AML-193 (cell line): ENCODE measurements at regions not wholly inside any gene's neighbourhood (a gene's known extent, or its start where the extent isn't known, plus 50 kb on each side); places are given as distances from the start of the nearest gene placed in this dataset.

Source experiments
- DNase-seq, 2 experiments: peaks; one replicate each; lab custom pipeline; 2025; lab: John Stamatoyannopoulos, UW

DNA sequence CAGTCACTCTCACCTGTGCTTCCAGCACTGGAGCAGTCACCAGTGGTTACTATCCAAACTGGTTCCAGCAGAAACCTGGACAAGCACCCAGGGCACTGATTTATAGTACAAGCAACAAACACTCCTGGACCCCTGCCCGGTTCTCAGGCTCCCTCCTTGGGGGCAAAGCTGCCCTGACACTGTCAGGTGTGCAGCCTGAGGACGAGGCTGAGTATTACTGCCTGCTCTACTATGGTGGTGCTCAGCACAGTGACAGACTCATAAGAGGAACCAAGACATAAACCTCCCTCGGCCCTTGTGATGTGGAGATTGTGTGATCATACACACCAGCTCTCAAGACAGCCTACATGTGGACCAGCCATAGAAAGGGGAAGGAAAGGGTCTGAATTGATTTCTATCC is 113.3 kb downstream of the ZNF280B start:
- no peak for DNase-seq

DNA sequence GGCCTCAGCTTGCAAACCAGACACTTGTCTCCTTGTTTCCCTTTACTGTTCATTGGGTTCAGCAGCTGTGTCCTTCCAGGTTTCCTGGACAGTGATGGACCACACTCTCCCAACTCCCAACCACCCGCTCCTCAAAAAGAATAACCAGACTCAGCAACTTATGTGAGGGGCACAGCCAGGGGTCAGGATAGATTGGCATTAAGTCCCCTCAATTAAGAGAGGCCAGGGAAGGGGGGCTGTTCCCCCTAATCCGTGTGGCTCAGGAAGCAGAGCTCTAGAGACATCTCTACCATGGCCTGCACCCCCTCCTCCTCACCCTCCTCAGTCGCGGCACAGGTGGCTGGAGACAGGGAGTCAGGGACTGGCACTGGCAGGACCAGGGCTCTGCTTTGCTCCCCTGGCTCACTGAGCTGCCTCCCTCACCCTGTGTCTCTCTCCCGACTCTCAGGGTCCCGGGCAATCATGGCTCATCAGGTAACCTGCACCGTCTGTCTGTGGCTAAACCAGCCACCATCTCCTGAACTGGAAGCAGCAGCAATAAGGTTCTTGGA is 111.7 kb downstream of the ZNF280B start:
- DNase-seq, result no peak

DNA sequence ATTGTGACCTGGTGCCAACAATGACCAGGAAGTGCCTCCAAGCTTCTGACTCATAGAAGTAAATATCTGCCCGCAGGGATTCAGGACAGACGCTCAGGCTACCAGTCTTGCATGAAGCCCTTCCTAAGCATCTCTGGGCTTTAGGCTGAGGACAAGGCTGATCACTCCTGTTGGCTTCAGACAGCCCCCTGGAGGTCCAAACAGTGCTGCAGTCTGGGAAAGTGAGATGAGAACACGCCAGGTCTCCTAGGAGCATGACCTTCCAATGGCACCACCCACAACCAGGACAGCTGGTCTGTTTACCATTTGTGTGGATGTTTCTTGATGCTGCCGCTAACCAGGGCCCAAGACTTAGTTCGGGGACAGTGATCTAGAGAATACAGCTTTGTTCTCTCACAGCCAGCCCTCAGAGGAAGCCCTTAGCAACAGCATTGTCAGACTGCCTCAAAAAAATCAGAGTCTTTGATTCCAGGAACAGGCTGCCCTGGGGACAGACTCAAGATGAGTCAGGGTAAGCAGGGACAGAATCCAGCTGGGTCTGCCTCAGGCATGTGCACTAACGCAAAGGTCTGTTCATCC is 111.2 kb downstream of the ZNF280B start:
- DNase-seq, result no peak

DNA sequence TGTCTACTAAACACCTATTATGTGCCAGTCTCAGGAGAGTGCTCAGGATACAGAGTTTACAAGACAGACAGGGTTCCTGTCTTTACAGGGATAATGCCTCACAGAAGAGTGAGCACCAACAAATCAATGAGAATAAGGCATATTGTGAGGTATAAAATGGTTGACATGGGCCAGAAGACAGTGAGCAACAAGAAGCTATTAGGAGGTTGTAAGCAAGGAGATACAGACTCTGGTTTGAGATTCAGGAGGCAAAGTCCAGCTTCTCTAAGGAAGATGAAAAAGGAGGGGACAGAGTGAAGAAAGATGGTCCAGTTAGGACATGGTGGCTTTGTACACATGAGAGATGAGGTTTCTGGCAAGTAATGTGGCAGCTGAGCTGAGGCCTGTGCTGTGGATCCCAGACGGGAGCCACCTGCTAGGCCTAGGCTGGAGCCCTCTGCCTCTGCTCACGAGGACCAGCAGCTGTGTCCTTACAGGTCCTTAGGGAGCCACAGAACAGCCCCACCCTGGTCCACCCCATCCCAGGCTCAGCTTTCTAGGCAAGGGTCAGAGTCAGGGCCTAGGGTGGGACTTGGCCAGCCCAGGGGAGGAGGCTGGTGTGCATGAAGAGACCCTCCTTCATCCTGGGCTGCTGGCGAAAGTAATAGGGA is 110.5 kb downstream of the ZNF280B start:
- DNase-seq, result no peak

DNA sequence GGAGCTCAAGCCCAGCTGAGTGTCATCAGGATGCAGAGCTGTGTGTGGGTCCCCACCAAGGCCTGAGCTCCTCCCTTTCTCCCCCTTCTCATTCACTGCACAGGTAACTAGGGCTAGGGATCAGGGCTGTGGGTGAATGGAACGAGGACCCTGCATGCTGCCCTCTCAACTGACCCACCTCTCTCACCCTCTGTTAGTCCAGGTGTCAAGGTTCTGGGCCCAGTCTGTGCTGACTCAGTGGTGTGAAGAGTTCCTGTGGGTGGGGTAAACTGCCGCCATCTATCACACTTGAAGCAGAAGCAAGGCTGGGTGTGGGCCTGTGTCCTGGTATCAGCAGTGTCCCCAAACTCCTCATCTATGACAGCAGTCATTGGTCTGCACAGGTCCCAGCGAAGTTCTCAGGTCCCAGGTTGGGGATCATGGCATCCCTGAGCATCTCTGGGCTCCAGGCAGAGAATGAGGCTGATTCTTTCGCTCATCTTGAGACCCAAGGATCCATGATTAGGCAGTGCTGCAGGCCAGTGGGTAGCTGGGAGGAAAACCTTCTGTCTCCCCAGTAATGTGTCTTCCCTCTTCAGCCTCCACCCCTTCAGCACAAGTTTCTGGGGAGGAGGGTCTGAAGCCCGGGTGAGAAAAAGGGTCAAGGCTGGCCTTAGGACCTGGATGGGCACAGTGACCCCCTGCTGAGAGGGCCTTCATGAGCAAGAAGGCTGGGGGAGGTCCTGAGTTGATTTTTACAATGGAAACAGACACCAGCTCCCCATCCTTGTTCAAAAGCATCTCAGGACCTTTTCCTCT is 109.8 kb downstream of the ZNF280B start:
- no peak for DNase-seq

DNA sequence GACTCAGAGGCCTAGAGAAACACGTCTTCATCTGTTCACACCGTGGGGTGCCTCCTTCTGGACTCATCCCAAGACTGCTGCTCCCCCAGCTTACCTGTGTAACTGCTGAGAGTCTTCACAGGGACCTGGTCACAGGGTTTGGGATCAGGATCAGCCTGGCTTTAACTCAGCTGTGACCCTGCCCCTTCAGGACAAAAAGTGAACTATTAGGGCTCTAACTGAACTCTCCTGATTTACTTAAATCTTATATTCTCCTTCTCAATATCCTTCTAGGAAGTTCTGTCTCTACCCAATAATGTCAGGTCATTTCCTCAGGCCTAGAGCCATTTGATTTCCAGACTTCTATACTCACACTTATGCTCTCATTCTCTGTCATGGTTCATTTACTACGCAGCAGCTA is 108.4 kb downstream of the ZNF280B start:
- DNase-seq, result no peak

DNA sequence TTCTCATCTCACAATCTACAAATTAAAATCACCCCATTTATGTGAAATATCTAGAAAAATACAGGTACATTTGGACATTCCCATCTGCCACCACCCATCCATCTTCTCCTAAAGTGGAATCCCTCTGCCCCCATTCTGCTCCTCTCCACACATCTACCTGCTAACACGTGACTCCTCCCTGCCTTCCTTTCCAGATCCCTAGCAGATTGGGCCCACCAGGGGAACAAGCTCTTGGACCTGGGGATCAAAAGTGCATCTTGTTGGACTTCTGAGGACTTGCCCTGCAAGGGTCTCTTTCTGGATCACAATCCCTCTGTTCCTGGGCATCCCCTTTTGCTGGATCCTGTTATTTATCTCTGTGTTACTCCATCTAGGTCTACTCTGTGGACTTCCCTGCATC is 107.6 kb downstream of the ZNF280B start:
- DNase-seq, result no peak

DNA sequence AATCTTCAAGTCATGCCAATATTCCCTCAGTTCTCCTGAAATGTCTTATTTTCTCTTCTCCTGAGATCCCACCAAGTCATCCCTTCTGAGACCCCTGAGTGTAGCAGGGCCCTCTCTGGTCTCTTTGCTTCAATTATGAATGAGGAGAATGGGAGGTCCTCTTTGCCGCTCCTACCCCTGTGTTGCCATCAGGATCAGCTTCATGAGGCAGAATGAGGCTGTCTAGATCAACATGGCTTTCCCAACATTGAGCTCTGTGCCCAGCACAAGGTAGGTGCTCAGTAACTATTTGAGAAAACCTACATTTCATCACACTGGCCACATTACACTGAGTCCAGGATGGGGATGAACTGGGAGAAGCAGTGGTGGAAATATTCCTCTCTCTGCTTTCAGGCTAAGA is 107.2 kb downstream of the ZNF280B start:
- DNase-seq, result no peak

DNA sequence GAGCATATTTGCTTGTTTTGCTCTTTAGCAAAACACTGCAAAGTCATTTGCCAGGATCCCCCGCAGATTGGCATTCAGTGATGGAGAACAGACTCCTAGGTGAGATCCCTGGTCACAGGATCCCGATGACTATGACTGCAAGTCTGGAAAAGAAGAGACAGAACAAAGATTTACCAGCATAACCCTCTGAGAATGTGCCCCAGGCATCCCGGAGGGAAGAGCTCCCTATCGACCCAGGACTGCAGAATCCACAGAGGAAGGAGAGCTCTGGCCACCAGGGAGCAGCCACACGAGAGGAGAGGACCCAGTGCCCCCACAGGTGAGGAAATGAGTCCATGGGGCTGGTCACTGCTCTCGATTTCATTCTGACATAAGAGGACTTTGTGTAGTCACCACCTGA is 105.2 kb downstream of the ZNF280B start:
- DNase-seq, result no peak

DNA sequence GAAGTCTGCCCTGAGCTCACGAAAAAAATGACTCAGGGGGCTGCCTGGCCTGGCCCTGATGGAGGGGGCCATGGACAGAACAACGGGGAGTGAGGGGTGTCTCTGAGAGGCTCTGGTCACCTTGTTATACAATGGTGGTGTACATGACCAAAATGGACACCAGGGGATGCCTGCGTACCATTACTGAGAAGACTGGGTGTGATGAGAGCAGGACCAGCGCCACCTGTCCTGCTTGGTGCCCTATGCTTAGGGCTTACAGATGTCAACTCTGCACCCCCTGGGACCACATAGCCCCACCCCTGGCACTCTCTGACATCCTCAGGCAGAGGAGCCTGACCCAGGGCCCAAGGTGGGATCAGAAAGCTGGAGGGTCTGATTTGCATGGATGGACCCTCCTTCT is 104.8 kb downstream of the ZNF280B start:
- DNase-seq, result no peak

DNA sequence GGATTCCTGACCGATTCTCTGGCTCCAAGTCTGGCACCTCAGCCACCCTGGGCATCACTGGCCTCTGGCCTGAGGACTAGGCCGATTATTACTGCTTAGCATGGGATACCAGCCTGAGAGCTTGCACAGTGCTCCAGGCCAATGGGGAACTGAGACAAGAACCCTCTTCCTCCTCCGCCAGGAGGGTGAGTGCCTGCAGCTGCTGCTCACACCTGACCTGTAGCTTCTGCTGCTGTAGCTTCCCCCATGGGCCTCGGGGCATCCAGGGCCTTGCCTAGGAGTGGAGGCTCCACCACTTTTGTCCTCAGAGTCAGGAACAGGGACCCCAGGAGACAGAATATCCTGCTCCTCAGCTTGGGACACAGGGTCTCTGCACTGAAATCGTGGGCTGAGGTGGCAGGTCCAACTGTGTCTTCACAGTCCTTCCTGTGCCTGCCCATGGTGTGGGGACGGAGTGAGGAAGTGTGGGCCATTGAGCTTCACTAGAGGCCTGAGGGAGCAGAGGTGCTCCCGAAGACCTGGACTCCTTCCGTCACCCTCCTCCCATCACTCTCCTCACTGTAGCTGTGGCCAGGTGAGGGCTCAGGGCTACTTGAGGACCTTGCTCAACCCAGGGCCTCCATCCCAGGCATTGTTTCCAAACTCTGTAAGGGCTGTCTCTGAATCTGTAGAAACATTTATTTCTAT is 103.8 kb downstream of the ZNF280B start:
- no peak for DNase-seq

DNA sequence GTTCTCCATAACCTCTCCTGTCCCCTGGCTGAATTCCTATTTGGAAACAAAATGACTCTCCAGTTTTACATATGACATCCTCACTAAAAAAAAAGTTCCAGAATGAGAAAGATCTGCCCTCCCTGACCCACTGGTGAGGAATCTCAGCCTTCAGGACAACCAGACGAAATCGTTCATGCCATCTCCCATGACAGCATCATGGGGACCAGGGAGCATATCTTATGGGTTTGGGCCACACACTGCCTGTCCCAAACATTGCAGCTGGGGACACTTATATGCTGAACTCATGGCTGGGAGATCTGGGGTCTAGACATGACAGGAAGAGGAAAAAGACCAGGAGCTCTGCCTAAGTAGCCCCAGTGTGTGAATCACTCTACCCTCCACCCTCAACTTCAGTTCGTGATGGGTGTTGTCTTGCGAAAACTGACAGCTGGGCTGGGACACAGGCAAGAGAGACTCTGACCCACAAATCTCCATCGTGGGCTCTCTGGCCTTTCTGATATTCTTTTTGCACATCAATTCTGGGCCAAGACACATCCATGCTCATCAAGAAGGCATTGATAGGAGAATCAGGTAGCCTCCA is 102.0 kb downstream of the ZNF280B start:
- DNase-seq, result no peak

DNA sequence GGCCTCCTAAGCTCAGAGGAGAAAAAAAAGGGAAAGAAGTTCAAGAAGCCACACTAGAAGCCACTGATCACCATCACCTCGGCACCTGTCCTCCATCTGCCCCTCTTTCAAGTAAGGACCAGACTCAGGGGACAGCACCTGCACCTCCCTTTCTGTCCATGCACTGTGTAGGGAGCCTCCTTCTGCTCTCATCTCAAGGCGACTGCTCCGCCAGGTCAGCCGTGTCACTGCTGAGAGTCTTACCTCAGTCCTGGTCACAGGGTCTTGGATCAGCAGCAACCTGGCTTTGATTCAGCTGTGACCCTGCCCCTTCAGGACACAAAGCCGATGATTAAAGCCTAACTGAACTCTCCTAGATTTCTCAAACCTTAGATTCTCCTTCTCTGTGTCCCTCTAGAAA is 101.5 kb downstream of the ZNF280B start:
- no peak for DNase-seq

DNA sequence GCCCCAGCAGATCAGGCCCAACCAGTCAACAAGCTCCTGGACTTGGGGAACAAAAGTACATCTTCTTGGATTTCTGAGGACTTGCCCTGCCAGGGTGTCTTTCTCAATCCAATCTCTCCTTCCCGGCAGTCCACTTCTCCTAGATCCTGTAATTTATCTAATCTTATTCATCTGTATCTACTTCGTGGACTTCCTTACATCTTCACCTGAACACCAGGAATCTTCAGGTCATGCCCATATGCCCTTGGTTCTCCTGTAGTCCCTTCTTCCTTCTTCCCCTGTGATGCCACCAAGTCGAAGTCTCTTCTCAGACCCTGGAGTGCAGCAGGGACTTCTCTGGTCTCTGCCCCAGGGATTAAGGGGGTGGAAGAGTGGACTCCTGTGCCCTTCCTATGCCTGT is 100.3 kb downstream of the ZNF280B start:
- no peak for DNase-seq

DNA sequence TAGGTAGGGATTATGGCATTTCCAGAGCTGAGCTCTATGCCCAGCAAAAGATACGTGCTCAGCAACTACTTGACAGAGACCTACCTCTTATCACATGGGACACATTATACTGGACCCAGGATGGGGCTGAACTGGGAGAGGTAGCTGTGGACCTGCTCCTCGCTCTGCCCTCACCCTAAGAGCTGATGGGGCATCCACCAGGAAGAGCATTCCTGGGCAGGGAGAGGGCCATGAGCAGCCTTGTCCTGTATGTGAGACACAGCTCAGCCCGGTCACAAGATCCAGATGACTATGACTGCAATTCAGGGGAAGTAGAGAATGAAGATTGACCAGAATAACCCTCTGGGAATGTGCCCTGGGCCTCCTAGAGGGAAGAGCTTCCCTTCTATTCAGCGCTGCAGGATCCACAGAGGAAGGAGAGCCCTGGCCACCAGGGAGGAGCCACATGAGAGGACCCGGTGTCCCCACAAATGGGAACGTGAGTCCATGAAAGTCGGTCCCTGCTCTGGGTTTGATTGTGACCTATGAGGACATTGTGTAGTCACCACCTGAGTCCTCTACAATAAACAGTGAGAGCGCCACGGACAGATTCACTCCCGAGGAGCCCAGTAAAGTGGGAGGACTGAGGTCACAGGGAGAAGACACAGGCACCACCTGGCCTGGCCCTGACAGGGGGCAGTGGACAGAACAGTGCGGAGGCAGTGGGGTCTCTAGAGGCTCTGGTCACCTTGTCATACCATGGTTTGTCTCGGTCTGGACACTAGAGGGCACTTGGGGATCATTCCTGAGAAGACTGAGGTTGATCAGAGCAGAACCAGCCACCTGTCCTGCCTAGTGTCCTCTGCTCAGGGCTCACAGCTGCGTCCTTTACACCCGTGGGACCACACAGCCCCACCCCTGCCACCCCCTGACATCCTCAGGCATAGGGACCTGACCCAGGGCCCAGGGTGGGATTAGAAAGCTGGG is 99.5 kb downstream of the ZNF280B start:
- DNase-seq, result peak; percentile 15 to 32

DNA sequence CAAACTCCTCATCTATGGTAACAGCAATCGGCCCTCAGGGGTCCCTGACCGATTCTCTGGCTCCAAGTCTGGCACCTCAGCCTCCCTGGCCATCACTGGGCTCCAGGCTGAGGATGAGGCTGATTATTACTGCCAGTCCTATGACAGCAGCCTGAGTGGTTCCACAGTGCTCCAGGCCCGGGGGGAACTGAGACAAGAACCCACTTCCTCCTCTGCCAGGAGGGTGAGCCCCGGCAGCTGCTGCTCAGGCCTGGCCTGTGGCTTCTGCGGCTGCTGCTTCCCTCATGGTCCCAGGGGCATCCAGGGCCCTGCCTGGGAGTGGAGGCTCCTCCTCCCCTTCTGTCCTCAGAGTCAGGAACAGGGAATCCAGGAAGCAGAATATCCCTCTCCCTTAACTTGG is 98.4 kb downstream of the ZNF280B start:
- DNase-seq, result peak in 1 of 2 experiments; percentile 8

DNA sequence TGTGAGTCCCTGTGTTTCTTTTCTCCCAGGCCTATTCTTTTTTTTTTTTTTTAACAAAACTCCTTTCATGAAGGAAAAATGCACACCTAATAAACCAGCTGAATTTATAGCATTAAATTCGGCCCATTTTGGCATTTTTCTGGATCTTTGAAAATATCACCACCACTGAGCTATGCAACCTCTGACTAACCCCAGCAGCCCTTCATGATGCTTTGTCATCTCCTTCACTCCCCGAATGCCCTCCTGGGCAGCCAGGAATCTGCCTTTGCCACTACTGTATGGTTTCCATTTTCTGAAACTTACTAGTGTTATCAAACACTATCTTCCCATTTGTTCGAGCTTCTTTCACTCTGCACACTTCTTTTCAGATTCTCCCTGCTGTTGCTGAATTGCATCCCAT is 97.9 kb downstream of the ZNF280B start:
- DNase-seq, result no peak

DNA sequence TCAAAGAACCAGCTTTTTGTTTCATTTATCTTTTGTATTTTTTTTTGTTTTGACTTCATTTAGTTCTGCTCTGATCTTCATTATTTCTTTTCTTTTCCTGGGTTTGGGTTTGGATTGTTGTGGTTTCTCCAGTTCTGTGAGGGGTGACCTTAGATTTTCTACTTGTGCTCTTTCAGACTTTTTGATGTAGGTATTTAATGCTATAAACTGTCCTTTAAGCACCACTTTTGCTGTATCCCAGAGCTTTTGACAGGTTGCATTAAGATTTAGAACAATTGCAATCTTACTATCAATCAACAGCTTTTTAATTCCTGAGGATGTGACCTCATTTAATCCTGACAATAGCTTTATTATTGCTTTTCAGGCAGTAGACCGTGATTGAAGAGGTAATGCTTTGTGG is 94.3 kb downstream of the ZNF280B start:
- DNase-seq, result no peak

DNA sequence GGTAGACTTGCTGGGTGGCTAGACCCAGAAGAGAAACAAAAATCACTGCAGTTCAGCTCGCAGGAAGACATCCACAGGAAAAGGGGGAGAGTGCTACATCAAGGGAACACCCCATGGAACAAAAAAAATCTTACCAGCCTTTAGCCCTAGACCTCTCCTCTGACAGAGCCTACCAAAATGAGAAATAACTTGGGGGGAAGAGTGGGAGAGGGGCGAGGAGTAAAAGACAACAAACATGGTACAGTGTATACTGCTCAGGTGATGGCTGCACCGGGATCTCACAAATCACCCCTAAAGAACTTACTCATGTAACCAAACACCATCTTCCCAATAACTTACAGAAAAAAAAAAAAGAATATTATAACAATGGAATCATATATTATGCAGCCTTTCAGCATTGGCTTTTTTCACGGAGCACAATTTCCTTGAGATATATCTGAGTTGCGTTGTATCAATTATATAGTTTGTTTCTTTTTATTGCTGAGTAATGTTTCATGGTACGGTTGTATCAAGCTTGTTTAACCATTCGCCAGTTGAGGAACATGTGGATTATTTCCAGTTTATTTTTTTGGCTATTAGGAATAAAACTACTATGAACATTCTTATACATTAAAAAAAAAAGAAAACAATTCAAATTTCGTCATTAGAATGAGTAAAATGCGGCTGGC is 90.9 kb downstream of the ZNF280B start:
- DNase-seq, result no peak

DNA sequence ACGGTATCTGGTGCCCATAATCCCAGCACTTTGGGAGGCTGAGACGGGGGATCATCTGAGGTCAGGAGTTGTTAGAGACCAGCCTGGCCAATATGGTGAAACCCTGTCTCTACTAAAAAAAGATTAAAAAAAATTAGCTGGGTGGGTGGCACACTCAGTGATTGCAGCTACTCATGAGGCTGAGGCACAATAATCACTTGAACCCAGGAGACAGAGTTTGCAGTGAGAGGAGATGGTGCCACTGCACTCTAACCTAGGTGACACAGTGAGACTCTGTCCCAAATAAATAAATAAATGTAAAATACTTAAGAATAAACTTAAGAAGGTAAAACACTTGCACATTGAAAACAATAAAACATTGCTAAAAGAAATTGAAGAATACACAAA is 90.4 kb downstream of the ZNF280B start:
- no peak for DNase-seq
